Panc1 (cell line): ENCODE measurements at regions not wholly inside any gene's neighbourhood (a gene's known extent, or its start where the extent isn't known, plus 50 kb on each side); places are given as distances from the start of the nearest gene placed in this dataset.
A peak's percentile ranks its signal among the peaks of the same experiment; 100 is the strongest.

Experiments used
- ATAC-seq: fragments of 200-7000 bp; cut with Tn5 transposase; 2 replicates; pipeline ENCODE4 v1.9.1; 2020; ENCODE audit warnings: mild to moderate bottlenecking, moderate library complexity
- BruUV-seq: library from RNA; stranded (reverse); fragments of 400-500 nt; replicated peaks from 2 replicates; lab custom pipeline; 2021; lab: Mats Ljungman, UMichigan
- CTCF ChIA-PET: fragments of 300-600 bp; sonication (Branson Sonifier 250); formaldehyde crosslinking; loops from one replicate; lab custom pipeline; 2022; ENCODE audit warnings: antibody characterized with exemption; lab: Charles Lee
- POLR2A ChIA-PET: fragments of 300-600 bp; sonication (Branson Sonifier 250); formaldehyde crosslinking; loops from one replicate; lab custom pipeline; 2022; ENCODE audit warnings: antibody characterized with exemption; lab: Charles Lee
- DNase-seq: peaks from one replicate; pipeline ENCODE4 v3.0.0-alpha.2; 2010; ENCODE audit warnings: low read depth, low spot score
- H3K27ac ChIP-seq: 2 replicates; pipeline ENCODE4 v1.5.1; 2011; ENCODE audit warnings: mild to moderate bottlenecking, low read length, inconsistent platforms
- H3K27me3 ChIP-seq: fragments of 200-500 bp; sonication (Bioruptor generic); 2 replicates; pipeline ENCODE4 v1.6.0; 2014; ENCODE audit warnings: low read length, inconsistent platforms; ENCODE audit not compliant: control insufficient read depth, insufficient read depth
- H3K36me3 ChIP-seq: fragments of 200-500 bp; sonication (Bioruptor generic); 2 replicates; pipeline ENCODE4 v1.5.1; 2014; ENCODE audit warnings: inconsistent platforms, mild to moderate bottlenecking, low read length, moderate library complexity; ENCODE audit not compliant: control insufficient read depth, insufficient read depth
- H3K4me1 ChIP-seq: 2 replicates; pipeline ENCODE4 v1.5.1; 2011; ENCODE audit warnings: inconsistent platforms, mild to moderate bottlenecking, low read length, moderate library complexity; ENCODE audit not compliant: control insufficient read depth, insufficient read depth
- H3K4me3 ChIP-seq, 2 experiments: 2 replicates each; pipeline ENCODE4 v1.5.1; 2011 to 2012; ENCODE audit warnings: low read depth in 2 of 2, low read length in 2 of 2, mild to moderate bottlenecking in 2 of 2, inconsistent platforms in 1 of 2, moderate library complexity in 1 of 2
- H3K9me3 ChIP-seq: fragments of 200-500 bp; sonication (Bioruptor generic); 2 replicates; pipeline ENCODE4 v1.5.1; 2014; ENCODE audit warnings: low read depth, mild to moderate bottlenecking, inconsistent platforms, low read length, moderate library complexity; ENCODE audit not compliant: control insufficient read depth, insufficient read depth
- POLR2AphosphoS5 ChIP-seq: IDR thresholded peaks from 2 replicates; pipeline ENCODE4 v1.6.1; 2012; ENCODE audit warnings: mild to moderate bottlenecking, low read depth, low read length, moderate library complexity
- SIN3A ChIP-seq: IDR thresholded peaks from 2 replicates; pipeline ENCODE4 v1.6.1; 2012; ENCODE audit warnings: low read depth, mild to moderate bottlenecking, low read length, moderate library complexity, borderline replicate concordance; ENCODE audit not compliant: insufficient read depth
- TCF7L2 ChIP-seq: IDR thresholded peaks from 2 replicates; pipeline ENCODE4 v1.6.1; 2011; ENCODE audit warnings: mild to moderate bottlenecking, low read depth, low read length, inconsistent platforms
- in situ Hi-C: cut with HindIII; loops from 2 replicates; pipeline ENCODE4 v1.10.0; 2016; ENCODE audit warnings: low sequenced_read_pairs, low pct_unique_long_range_greater_than_20kb
- intact Hi-C: fragments of 100-400 bp; cut with micrococcal nuclease; formaldehyde crosslinking; loops from one replicate; pipeline ENCODE4 v1.10.0; 2022; ENCODE audit not compliant: unreplicated experiment
- TF ChIP-seq, protein P1 (sequence below), 2 experiments: IDR thresholded peaks; 2 replicates each; pipeline ENCODE4 v1.6.1; 2011 to 2012; ENCODE audit warnings: low read depth in 2 of 2, control low read depth in 1 of 2, low read length in 1 of 2, mild to moderate bottlenecking in 1 of 2, moderate library complexity in 1 of 2; ENCODE audit not compliant: insufficient read depth in 1 of 2
- TF ChIP-seq, protein P2 (sequence below): fragments of 450-650 bp; IDR thresholded peaks from 2 replicates; pipeline ENCODE4 v1.5.1; 2017; ENCODE audit warnings: mild to moderate bottlenecking

DNA sequence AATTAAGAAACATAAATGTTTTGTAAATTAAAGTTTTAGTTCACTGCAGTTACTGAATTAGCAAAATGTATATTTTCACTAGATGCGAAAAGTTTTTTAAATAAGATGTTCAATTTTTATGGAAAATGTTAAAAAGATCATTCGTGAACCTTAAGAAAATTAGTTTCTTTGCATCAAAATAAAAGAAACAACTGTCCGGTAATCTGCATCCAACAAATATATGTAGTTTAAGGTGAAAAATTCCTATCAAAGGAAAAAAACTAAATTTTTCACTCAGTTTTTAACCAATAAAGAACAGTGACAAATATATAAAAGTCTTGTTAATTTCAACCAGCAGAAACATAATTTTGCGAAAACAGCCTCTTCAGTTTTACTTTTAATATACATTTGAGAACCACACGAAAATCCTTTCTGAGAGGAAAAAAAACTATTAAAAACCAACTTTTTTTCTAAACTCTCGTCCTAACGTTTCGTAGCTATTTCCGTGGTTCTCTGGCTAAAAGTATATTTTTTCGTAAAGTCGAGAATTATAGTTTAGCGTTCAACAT lies 64.5 kb downstream of the KCNRG start:
- CTCF ChIA-PET: no interaction called here
- TF ChIP-seq, protein P1, sequence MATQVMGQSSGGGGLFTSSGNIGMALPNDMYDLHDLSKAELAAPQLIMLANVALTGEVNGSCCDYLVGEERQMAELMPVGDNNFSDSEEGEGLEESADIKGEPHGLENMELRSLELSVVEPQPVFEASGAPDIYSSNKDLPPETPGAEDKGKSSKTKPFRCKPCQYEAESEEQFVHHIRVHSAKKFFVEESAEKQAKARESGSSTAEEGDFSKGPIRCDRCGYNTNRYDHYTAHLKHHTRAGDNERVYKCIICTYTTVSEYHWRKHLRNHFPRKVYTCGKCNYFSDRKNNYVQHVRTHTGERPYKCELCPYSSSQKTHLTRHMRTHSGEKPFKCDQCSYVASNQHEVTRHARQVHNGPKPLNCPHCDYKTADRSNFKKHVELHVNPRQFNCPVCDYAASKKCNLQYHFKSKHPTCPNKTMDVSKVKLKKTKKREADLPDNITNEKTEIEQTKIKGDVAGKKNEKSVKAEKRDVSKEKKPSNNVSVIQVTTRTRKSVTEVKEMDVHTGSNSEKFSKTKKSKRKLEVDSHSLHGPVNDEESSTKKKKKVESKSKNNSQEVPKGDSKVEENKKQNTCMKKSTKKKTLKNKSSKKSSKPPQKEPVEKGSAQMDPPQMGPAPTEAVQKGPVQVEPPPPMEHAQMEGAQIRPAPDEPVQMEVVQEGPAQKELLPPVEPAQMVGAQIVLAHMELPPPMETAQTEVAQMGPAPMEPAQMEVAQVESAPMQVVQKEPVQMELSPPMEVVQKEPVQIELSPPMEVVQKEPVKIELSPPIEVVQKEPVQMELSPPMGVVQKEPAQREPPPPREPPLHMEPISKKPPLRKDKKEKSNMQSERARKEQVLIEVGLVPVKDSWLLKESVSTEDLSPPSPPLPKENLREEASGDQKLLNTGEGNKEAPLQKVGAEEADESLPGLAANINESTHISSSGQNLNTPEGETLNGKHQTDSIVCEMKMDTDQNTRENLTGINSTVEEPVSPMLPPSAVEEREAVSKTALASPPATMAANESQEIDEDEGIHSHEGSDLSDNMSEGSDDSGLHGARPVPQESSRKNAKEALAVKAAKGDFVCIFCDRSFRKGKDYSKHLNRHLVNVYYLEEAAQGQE (IDR thresholded peaks at IDR 0.05; ENCODE audit: insufficient read depth in 1 of 2, low read depth in 2 of 2, low read length in 1 of 2): no peak
- TF ChIP-seq SIN3A (no peak), TCF7L2 (no peak), POLR2AphosphoS5 (no peak)
- TF ChIP-seq, protein P2, sequence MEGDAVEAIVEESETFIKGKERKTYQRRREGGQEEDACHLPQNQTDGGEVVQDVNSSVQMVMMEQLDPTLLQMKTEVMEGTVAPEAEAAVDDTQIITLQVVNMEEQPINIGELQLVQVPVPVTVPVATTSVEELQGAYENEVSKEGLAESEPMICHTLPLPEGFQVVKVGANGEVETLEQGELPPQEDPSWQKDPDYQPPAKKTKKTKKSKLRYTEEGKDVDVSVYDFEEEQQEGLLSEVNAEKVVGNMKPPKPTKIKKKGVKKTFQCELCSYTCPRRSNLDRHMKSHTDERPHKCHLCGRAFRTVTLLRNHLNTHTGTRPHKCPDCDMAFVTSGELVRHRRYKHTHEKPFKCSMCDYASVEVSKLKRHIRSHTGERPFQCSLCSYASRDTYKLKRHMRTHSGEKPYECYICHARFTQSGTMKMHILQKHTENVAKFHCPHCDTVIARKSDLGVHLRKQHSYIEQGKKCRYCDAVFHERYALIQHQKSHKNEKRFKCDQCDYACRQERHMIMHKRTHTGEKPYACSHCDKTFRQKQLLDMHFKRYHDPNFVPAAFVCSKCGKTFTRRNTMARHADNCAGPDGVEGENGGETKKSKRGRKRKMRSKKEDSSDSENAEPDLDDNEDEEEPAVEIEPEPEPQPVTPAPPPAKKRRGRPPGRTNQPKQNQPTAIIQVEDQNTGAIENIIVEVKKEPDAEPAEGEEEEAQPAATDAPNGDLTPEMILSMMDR: no peak
- Histone ChIP-seq H3K27me3 (no peaks in the 10 kb centered on the region), H3K9me3 (no peaks in the 10 kb centered on the region), H3K4me1 (peaks cover 27% of the 10 kb centered on the region), H3K4me3 (peak overlapping the region; percentile 71 to 82), H3K27ac (peak overlapping the region; percentile 94), H3K36me3 (peaks cover 5% of the 10 kb centered on the region)
- DNase-seq (no peak), ATAC-seq (no peak)
- no TSS peak for BruUV-seq
- POLR2A ChIA-PET: no interaction called here
- in situ Hi-C loops (no loop called here), intact Hi-C loops (loop anchor here (5.0 to 10.0 kb wide), 2 partner anchors 43 to 725 kb away; no protein-coding TSS in a partner anchor)

DNA sequence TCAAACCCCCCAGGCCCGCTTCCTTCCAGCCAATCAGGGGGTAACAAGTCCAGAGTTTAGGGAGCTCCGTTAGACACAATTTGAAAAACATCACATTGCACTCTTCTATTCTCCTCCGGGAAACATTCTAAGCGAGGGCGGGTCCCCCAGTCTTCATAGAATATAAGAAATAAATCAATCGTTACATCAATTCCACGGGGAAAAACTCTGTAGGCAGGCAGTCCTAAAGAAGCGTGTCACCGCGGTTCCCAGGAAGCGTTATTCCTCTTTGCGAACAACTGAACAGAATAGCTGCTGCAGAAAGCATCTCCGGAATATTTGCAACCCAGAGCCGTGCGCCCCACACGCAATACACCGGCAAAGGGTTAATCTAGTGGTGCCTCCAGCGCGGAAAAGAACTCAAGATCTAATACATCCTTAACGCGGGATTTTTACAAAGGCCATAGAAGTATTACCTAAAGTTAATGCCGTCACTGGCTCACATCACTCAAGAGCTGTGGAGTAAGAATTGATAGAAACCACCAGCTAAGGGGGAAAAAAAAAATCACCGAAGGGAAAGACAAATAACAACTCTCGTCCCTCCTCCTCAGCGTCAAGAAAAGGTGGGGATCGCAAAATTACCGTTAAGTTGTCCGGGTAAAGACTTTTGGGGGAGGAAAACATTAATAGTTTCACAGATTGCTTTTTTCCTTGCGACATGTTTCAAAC lies 65.1 kb downstream of the KCNRG start:
- CTCF ChIA-PET: interaction anchor here (1.0 kb wide), 1 partner anchor 832 kb away, joined by 3 read pairs; no protein-coding TSS in a partner anchor
- intact Hi-C loops: loop anchor here (5.0 to 10.0 kb wide), 2 partner anchors 42 to 724 kb away; no protein-coding TSS in a partner anchor
- POLR2A ChIA-PET: no interaction called here

More for the DNA sequence above, 65.1 kb downstream of the KCNRG start:
- peaks cover 5% of the 10 kb centered on the region for H3K36me3 ChIP-seq
- H3K27me3 ChIP-seq: no peaks in the 10 kb centered on the region
- H3K27ac ChIP-seq: peak overlapping the region; percentile 94
- no peaks in the 10 kb centered on the region for H3K9me3 ChIP-seq
- H3K4me3 ChIP-seq: peak overlapping the region; percentile 71 to 82
- in situ Hi-C loops: no loop called here
- BruUV-seq: TSS peak; percentile 69
- H3K4me1 ChIP-seq: peaks cover 23% of the 10 kb centered on the region
- TF ChIP-seq, protein P2: no peak
- TF ChIP-seq POLR2AphosphoS5 (no peak), TCF7L2 (no peak), SIN3A (no peak)
- TF ChIP-seq, protein P1 (IDR thresholded peaks at IDR 0.05; ENCODE audit: insufficient read depth in 1 of 2, low read depth in 2 of 2, low read length in 1 of 2): no peak
- no peak for DNase-seq
- ATAC-seq: no peak
